Fibroblast of upper back skin (primary cell): ENCODE measurements at regions not wholly inside any gene's neighbourhood (a gene's known extent, or its start where the extent isn't known, plus 50 kb on each side); places are given as distances from the start of the nearest gene placed in this dataset.
"Not testable (repeated sequence)": the region's sequence is repeated elsewhere in the genome, so short reads cannot be mapped to it uniquely, and the experiment has no call there.

ENCODE experiments used
- DNase-seq: peaks from one replicate; pipeline ENCODE4 v3.0.0-alpha.2; 2013

DNA sequence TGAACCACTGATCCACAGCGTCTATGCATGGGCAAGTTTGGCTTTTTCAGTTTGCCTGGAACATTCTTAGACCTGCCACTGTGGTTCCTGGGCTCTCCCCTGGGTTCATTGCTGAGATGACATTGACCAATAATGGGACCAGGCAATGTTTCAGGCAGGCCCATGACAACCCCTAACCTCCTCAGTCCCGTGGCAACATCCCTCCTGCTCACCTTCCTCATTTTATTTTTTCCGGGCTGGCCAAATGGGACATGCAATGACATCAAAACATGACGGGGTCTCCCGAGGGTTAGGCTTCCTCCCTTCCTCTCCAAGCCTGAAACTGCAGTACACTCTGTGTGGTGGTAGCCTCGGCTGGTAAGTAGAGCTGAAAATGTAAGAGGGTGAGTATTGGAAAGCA is 234.0 kb upstream of the RREB1 start:
- DNase-seq, result no peak

DNA sequence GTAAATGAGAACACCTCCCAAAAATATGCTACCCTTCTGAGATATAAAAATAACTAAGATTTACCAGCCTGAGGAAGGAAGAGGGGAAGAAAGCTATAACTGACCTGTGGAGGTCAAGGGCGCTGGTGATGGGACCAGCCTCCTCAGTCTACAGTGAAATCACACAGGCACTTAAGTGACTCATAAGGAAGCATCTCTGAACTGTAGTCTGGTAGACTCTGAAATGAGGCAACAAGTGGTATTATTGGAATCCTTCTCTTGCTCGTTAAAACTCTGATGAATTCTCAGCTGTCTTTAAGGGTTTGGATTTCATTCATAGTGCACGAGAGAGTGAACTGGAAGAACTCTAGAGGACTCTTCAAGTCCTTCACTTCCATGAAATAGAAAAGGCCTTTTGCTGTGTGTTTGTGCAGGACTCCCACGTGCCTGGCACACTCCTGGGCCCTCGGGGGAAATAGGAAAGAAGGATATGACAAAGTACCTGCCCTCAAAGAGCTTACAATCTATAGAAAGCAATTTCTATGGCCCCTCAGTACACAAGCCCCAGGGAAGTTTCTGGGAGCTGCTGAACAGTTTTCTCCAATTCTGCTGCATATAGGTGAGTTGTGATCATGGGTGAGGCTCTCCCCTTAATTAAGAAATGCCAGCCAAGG is 231.8 kb upstream of the RREB1 start:
- DNase-seq, result peak; percentile 81

DNA sequence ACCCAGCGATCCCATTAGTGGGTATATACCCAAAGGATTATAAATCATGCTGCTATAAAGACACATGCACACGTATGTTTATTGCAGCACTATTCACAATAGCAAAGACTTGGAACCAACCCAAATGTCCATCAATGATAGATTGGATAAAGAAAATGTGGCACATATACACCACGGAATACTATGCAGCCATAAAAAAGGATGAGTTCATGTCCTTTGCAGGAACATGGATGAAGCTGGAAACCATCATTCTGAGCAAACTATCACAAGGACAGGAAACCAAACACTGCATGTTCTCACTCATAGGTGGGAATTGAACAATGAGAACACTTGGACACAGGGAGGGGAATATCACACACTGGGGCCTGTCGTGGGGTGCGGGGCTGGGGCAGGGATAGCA is 230.0 kb upstream of the RREB1 start:
- DNase-seq, result not testable (repeated sequence)

DNA sequence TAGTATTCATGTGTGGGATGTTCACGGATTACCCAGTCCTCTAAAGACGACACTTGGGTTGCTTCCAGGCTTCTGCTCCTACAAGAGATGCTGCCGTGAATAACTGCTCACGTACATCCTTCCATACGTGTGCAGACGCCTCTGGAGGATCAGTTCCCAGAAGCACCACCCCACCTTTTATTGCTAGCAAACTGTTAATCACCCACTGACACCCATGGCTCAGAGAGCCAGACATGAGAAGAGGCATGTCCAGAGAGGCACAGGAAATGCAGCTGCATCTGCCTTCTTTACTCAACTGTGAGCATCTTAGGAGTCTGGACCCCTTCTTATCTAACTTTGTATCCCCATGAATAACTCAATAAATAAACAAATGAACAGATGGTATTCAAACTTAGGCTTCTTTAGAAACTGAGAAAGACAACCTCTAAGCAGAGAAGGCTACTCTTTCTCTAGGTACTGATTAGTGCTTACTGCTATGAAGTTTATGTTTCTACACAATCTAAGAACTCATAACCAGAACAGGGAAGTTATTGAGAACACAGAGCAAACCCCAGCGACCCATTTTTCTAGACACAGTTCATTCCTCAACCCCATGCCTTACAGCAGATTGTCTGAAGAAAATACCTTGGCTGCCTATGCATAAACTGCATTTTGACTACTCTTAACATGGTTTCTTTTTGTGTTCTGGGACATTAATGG is 228.7 kb upstream of the RREB1 start:
- no peak for DNase-seq

DNA sequence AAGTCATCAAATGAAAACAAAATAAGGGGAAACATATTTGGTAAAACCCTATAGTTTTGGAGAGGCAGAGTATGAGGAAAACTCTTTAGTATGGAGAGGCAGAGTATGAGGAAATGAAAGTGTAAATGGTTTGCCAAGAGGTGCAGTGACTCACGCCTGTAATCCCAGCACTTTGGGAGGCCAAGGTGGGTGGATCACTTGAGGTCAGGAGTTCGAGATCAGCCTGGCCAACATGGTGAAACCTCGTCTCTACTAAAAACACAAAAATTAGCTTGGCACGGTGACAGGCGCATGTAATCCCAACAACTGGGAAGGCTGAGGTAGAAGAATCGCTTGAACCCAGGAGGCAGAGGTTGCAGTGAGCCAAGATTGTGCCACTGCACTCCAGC is 228.2 kb upstream of the RREB1 start:
- DNase-seq, result peak; percentile 26

DNA sequence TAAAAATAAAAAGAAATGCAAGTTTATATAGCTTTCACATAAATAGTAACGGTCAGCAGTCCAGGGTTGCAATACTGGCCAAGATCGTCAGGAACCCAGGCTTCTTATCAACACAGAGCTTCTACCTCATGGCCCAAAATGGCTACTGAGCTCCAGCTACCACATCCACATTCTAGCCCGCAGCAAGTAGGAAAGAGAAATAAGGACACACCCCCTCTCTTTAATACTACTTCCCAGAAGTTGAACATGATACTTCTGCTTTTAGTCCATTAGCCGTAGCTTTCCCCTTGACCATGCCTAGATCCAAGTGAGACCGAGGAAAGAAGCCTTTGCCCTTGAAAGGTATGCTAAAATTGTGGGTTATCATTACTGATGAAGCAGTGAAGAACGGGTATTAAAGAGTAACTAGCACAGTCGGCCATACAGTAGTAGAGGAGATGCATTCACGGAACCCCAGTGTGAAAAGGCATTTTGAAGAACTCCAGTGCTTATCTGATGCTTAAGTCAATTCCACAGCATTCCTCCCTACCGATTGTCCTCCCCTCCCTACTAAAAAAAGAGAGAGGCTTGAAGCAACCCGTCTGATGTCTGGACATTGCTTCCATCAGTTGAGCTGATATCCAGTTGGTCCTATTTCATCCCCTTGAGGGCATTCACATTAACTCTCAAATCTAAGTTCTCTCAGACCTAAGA is 226.9 kb upstream of the RREB1 start:
- no peak for DNase-seq

DNA sequence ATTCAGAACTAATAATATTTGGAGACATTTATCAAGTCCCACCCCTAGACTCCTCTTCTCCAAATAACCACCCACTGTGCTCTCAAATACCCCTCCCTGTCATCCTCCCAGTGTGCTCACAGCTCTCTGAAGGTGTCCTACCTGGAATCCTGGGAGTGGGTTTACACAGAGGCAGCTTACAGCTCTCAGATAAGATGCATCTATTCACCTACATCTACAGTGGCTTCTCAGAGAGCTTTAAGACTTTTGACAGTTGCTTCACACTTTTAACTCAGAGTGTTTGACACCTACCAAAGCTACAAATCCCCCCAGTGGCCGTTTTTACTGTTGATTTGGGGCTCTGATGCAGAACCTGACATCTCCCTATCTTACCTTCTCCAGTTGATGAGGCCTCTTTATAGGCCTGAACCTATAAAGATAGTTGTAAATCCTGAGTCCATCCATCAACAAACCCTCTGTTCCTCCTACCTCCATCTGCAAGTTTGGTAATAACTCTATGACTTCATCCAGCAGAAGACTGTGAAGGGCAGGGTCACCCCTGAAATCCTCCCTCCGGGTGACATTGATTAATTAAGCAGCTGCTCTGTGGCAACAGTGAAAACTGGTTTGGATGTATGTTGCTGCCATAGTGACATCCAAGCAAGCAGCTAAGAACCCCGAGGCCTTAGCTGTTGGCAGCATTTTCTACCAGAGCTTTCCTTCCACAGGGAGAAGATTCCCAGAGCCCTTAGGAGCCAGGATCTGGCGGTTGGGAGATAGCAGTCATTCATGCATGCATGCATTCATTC is 226.1 kb upstream of the RREB1 start:
- DNase-seq, result no peak

DNA sequence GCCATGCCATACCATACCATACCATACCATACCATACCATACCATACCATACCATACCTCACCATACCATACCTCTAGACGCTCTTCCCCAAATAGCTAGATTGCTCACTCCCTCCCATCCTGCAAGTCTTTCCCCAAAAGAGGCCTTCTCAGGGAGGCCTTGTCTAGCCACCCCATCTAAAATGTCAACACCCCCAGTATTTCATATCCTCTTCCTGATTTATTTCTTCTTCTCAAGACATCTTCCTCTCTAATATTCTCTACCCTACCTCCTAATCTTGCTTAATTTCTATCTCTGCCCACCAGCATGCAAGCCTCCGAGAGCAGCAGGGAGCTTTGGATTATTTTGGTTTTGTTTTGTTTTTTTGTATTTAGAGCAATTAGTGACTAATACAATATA is 225.2 kb upstream of the RREB1 start:
- DNase-seq, result no peak

DNA sequence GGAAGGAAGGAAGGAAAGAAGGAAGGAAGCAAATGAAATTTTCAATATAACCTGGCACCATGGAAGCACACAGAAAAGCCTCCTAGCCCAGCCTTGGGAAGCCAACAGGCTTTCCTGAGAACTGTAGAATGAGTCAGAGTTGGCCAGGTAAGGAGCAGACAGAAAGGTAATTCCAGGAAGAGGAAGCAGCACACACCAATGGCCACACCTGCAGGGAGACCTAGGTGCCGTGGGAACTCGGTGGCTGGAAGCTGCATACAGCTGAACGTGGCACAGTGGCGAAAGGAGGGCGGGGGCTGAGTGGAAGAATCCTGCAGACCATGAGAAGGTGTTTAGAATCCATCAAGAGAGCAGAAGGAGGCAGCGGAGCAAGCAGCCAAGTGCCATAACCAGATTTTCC is 224.8 kb upstream of the RREB1 start:
- DNase-seq, result no peak

DNA sequence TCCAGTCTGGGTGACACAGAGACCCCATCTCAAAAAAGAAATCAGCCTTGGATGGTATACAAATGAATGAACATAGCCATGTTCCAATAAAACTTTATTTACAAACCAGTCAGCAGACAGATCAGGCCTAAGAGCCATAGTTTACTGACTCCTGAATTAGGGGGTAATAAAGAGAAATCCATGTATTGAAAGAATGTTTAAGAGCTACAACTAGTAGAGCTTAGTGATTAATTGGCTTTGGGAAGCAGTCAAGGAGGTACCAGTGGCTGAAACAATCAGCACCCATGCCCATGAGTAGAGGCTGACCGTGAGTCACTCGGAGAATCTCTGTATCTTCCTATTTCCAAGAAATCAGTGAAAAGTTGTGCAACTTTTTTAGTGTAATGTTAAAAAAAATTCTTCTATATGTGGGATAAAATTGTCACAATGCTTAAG is 223.6 kb upstream of the RREB1 start:
- peak; percentile 20 for DNase-seq

DNA sequence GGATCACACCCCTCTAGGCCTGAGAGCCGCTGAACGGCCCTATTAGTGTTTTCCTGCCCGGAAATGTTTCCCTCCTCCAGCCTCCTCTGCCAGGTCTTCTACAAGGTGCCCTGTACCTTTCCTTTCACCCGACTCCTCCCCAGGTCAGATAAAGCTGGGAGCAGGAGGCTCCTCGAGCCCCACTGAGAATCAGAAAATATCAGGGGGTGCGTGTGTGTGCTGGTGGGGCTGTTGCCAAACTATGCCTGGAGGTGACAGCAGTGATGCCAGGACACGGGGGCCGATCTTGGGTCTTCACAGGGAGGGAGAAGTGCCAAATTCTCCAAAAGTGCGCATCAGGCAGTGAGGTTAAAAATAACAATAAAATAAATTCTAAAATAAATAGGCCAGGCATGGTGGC is 222.8 kb upstream of the RREB1 start:
- no peak for DNase-seq

DNA sequence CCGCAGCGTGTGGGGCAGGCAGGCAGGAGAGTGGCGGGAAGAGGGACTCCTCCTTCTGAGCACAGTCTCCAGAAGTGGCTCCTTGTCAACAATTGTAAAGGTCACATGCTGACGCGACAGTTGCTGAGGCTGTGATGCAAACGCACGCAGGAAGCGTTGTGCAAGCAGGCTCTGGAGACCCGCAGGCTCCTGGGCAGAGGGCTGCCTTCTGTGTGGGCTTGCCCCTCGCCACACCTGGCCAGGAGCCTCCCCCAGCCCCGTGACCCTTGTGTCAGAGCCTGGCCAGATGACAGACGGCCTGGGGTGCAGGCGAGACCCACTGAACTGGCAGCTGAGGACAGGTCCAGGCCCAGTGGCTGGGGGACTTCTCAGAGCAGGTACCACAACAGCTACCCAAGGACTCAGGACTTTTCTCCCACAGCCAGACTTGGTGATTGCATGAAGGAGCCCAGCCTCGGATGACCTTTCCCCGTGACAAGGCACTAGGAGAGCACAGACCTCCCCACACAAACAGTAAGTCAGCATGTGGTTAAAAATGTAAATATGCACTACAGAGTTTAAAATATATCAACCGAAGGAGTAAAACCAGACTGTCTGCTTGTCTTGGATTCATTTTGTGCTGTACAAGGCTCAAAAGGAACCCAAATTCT is 222.1 kb upstream of the RREB1 start:
- no peak for DNase-seq

DNA sequence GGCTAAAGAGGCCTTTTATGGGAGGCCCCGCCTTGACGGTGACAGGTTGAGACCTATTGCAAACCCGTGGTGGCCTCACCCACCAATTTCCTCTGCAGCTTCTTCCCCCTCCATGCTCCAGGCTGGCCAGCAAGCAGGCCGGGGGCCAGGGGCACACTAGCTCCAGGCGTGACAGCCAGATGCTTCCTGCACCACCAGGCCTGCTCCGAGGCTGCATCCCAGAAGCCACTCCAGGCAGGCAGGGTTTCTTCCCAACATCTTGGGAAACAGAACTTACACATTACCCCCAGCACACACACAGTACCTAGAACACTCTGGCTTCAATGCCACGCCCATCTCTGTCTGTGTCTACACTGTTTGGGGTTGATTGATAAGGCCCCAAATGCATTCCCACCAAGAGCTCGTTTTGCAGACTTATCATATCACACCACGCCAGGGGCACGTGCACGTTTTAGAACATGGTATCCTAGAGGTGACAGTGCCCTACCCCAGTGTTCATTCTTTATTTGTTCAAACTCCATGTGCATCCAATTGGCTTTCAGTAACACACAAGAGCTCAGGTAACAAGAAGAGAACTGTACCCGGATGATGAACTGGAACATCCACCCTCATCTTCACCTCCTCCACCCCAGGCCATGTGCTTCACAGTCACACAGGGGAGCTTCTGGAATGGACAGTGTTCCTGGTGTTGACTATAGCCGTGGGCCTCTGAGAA is 221.4 kb upstream of the RREB1 start:
- DNase-seq, result no peak

DNA sequence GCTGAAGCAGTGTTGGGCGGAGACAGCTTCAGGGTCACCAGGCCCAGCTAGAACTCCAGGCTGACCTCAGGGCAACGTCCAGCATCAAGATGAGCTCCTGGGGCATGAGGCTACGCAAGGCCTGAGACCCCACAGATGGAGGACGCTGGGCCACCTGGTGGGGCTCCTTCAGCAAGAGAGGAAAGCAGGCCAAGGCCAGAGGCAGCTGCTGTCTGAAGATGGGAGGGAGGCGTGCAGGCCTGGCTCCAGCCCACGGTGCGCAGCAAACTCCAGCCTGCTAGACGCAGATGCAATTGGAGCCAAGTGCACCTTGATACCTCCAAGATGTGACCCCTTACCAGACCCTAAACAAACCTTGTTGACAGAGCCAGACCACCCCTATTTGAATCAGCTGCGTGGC is 220.9 kb upstream of the RREB1 start:
- DNase-seq, result no peak

DNA sequence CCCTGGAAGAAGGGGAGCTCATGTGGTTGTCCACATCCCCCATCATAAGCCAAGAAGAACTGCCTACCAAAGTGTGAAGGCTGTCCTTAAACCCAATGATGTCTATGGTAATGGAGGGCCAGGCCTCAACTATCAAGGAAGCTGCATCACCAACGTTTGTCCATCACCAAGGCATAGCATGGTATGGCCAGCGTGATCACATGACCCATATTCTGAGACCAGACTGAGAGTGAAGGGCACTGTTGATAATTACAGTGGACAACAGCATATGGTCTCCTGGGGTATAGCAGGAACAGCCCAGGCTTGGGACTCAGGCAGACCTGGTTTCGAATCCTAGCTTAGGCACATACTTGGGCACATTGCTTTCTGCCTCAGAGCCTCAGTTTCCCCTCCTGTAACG is 218.2 kb upstream of the RREB1 start:
- no peak for DNase-seq

DNA sequence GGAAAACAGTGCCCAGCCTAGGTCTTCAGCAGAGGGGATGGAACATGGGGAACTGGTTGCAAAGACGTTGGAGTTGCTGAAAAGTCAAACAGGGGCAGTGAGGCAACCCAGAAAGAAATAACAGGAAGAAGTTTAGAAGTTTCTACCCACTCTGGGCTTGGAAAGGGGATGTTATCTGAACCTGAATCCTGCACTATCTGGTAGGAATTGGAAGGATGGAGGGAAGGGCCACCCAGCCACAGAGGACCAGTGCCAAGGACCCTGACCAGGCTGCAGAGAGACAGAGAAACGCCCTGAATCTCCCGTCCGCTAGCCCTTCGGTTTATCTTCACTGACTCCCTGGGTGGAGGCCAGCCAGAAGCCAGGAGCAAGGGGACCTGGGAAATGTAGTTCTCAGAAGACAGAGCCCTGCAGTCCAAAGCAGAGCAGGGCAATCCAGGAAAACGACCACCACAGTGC is 217.3 kb upstream of the RREB1 start:
- DNase-seq, result no peak

DNA sequence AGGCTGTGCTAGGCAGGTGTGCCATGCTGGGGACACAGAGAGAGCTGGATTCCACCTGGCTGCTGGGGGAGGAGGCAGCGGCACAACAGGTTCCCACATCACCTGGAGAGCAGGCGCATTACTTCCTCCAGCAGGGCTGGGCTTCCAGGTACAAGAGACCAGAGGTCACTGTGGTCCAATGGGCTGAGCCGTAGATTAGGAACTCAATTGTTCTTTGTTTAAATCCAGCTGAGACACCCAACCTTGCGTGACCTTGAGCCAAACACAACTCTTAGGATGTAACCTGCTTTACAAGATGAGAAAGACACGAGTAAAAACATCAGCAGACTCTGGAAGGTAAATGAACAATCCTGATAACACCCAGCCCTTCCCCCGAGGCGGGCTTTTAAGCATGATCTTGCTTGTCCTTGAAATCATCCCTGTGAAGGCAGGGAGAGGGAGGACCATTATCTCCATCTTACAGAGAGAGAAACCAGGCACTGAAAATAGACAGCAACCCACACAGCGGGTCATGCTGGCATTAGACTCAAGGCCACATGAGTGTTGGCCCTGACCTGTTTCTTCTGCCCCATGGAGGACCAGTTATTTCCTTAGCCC is 216.5 kb upstream of the RREB1 start:
- no peak for DNase-seq

DNA sequence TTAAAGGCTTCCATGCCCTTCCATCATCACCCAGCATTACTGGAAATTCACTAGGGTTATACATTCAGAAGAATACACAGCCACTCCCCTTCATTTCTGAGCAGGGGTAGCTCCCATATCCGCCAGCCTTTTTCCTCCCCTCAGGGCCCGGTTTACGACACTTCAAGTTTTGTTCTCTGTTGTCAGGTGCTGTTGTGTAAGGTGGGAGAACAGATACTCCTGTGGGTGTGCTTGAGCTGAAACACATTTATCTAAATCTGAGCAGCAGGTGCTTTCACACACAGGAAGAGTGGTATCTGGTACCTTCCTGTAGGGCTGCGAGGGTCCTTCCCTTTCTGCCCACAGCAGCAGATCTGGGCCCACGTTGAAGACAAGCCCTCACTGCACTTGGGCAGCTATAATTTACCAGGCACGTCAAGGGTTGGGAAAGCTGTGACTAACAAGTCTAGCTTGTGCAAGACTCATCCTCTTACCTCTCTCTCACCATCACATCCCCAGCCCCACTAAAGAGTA is 215.8 kb upstream of the RREB1 start:
- no peak for DNase-seq

DNA sequence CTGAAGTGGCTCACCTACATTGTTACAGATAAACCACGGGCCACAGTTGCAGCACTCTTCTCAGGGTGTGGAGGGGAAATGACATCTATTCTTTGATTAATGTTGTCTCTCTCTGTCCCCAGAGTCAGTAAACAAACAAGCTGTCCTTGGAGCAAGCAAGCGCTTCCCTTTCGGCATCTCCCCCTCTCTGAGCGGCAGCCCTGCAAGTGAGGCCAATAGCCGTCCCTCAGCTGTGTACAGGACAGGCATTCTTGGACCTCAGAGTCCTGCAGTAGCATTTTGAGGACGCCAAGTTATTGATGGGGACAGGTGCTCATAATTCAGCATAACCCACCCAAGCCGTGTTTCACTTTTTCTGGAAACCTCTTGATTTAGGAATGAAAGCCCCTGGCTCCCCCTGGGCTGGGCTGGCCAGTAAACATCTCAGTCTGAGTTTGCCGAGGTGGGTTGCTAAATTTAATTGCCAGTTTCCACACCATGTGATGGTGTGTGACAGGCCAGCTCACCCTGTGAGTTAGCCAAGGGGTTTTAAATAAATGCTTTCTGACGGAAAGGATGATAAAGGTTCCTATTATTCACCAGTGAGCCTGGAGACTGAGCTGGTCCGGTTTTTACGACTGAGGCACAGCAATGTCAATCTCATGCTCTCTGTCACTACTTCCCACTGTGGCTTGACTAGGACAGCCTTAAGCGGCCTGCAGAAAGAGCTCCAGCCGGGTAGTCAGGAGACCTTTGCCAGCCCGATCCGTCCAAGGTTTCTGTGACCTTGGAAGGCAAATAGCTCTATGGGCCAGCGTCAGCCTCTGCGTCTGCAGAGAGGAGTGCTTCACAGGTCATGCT is 214.8 kb upstream of the RREB1 start:
- no peak for DNase-seq

DNA sequence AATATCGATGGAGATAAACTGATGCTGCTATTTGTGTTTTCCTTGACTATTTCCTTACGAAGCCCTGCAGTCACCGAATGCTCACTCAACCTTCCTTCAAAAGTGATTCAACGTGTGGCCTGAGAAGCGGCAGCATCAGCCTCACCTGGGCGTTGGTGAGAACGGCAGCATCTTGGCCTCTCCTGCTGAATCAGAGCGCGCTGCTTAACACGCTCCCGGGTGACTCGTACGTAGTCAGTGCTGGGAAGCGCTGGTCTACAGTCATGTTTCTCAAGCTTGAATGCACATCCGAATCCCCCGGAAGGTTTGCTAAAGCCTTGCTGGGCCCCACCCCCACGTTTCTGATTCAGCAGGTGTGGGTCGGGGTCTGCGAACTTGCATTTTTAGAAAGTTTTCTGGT is 214.1 kb upstream of the RREB1 start:
- no peak for DNase-seq

DNA sequence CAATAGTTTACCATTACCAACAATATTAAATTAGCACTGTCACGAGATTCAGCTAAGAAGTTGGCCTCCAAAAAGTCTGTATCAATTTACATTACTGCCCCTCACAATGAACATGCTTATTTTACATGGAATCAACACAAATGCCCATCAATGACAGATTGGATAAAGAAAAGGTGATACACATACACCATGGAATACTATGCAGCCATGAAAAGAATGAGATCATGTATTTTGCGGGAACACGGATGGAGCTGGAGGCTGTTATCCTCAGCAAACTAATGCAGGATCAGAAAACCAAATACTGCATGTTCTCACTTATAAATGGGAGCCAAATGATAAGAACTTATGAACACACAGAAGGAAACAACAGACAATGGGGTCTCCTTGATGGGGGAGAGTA is 211.8 kb upstream of the RREB1 start:
- DNase-seq, result no peak
